ENCODE measurements at regions not wholly inside any gene's neighbourhood (a gene's known extent, or its start where the extent isn't known, plus 50 kb on each side); places are given as distances from the start of the nearest gene placed in this dataset.

DNA sequence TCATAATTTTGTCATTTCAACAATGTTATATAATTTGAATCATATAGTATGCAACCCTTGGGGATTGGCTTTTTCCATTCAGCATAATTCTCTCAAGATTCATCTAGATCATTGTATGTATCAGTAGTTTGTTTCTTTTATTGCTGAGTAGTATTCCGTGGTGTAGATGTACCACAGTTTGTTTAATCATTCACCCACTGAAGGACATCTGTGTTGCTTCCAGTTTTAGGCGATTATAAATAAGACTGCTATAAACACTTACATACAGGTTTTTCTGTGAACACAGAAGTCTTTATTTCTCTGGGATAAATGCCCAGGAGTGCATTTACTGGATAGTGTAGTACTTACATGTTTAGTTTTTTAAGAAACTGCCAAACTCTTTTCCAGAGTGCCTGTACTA lies 374.1 kb downstream of the DEPDC1B start:
- TF ChIP-seq TAF1 (IDR thresholded peaks at IDR 0.05; ENCODE audit: borderline replicate concordance, insufficient read depth, low read length) (no peak), POLR2AphosphoS5 (IDR thresholded peaks at IDR 0.05; ENCODE audit: low read depth, low read length) (no peak)
- TF ChIP-seq, protein P1, sequence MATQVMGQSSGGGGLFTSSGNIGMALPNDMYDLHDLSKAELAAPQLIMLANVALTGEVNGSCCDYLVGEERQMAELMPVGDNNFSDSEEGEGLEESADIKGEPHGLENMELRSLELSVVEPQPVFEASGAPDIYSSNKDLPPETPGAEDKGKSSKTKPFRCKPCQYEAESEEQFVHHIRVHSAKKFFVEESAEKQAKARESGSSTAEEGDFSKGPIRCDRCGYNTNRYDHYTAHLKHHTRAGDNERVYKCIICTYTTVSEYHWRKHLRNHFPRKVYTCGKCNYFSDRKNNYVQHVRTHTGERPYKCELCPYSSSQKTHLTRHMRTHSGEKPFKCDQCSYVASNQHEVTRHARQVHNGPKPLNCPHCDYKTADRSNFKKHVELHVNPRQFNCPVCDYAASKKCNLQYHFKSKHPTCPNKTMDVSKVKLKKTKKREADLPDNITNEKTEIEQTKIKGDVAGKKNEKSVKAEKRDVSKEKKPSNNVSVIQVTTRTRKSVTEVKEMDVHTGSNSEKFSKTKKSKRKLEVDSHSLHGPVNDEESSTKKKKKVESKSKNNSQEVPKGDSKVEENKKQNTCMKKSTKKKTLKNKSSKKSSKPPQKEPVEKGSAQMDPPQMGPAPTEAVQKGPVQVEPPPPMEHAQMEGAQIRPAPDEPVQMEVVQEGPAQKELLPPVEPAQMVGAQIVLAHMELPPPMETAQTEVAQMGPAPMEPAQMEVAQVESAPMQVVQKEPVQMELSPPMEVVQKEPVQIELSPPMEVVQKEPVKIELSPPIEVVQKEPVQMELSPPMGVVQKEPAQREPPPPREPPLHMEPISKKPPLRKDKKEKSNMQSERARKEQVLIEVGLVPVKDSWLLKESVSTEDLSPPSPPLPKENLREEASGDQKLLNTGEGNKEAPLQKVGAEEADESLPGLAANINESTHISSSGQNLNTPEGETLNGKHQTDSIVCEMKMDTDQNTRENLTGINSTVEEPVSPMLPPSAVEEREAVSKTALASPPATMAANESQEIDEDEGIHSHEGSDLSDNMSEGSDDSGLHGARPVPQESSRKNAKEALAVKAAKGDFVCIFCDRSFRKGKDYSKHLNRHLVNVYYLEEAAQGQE (IDR thresholded peaks at IDR 0.05; ENCODE audit: insufficient read depth in 1 of 2, low read depth in 2 of 2, low read length in 2 of 2) = no peak
